AG09319 (cell line): ENCODE measurements at regions not wholly inside any gene's neighbourhood (a gene's known extent, or its start where the extent isn't known, plus 50 kb on each side); places are given as distances from the start of the nearest gene placed in this dataset.

ENCODE experiments used
- DNase-seq: peaks from one replicate; pipeline ENCODE4 v3.0.0-alpha.2; 2010; ENCODE audit warnings: low read depth; ENCODE audit errors: extremely low read depth
- CTCF ChIP-seq: IDR thresholded peaks from 2 replicates; pipeline ENCODE4 v1.5.1; 2011; ENCODE audit warnings: low read depth, mild to moderate bottlenecking, inconsistent platforms, low read length, moderate library complexity

DNA sequence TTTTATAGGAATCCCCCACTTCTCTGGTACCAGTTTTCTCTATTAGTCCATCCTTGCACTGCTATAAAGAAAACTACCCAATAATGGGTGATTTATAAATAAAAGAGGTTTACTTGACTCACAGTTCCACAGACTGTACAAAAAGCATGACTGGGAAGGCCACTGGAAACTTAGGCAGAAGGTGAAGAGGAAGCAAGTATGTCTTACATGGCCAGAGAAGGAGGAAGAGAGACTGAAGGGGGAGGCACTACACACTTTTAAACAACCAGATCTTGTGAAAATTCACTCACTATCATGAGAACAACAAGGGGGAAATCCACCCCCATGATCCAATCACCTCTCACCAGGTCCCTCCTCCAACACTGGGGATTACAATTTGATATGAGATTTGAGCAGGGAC, 68.9 kb upstream of the GNAZ start:
- TF ChIP-seq CTCF = no peak
- DNase-seq = no peak

GRCh38 chr22:23002612-23003180, 67.6 kb upstream of the GNAZ start:
- no peak for DNase-seq
- no peak for TF ChIP-seq CTCF

DNA sequence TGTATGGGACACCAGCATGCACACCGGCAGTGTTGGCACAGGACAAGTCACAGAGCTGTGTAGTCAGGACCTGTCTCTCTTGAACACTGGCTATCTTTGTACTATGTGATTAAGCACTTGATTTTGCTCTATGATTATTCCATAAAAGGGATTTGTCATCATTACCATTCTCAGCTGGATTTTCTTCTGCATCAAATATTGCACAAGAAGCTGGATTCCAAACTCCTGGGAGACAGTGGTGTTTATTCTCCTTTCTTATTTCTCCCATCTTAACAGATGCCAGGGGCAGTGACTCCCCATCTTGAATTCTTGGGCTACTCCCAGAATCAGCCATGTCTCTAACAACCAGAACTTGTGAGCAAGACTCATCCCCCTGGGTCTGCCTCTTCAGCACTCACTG, 62.5 kb upstream of the GNAZ start:
- no peak for DNase-seq
- no peak for TF ChIP-seq CTCF

DNA sequence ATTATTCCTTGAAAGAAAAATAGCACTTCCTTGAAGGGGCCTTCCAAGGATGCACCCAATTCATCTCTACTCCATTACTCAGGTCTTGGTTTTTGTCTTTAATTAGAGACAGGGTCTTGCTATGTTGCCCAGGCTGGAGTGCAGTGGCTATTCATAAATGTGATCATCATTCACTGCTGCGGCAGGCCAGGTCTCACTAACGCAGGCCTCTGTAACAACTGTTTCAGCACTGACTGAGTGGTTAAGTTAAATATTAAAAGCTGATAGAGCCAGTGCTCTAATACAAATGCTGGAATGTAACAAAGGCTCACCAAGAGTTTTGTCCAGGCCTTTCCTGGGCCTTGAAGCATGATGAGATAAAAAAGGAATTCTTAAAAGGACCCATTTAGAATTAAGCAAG, 61.4 kb upstream of the GNAZ start:
- no peak for TF ChIP-seq CTCF
- DNase-seq = no peak
